ENCODE measurements at regions not wholly inside any gene's neighbourhood (a gene's known extent, or its start where the extent isn't known, plus 50 kb on each side); places are given as distances from the start of the nearest gene placed in this dataset.

GRCh38 chr17:73877962-73878361, 233.7 kb upstream of the SDK2 start:
- Histone ChIP-seq H2AFZ (ENCODE audit: low read length) (no peak overlapping the region), H3K4me2 (ENCODE audit: insufficient read depth in 1 of 2, low read depth in 2 of 2, low read length in 2 of 2) (no peak overlapping the region), H2BK15ac (ENCODE audit: low read length) (no peak overlapping the region), H4K5ac (ENCODE audit: insufficient read length, low read depth, low read length) (no peak overlapping the region), H4K91ac (replicated peaks; ENCODE audit: insufficient read length, low read length) (no peak overlapping the region), H2BK120ac (replicated peaks; ENCODE audit: low read depth, low read length) (no peak overlapping the region), H2BK5ac (ENCODE audit: low read depth, low read length) (no peak overlapping the region), H3K79me1 (ENCODE audit: low read depth, low read length) (no peaks in the 10 kb centered on the region), H3K4ac (replicated peaks; ENCODE audit: insufficient read length, low read depth, low read length) (no peak overlapping the region), H3K23me2 (ENCODE audit: low read depth, low read length) (no peaks in the 10 kb centered on the region; the same call in 1 of the 2 replicates), H3K23ac (ENCODE audit: insufficient read length) (no peak overlapping the region), H3K9me3 (ENCODE audit: insufficient read depth in 2 of 2, low read depth in 1 of 2, low read length in 1 of 2) (no peaks in the 10 kb centered on the region), H3K79me2 (ENCODE audit: control insufficient read depth in 1 of 2, insufficient read depth in 2 of 2, low read length in 2 of 2) (no peaks in the 10 kb centered on the region), H2AK5ac (ENCODE audit: low read depth, low read length) (no peak overlapping the region), H4K8ac (ENCODE audit: extremely low read depth, insufficient read depth, low read length) (no peak overlapping the region), H3K4me1 (replicated peaks in 1 of 4; ENCODE audit: control insufficient read depth in 3 of 4, insufficient read depth in 4 of 4, low read length in 3 of 4) (no peaks in the 10 kb centered on the region), H4K20me1 (replicated peaks in 1 of 2; ENCODE audit: control insufficient read depth in 1 of 2, insufficient read depth in 2 of 2, low read length in 2 of 2) (no peaks in the 10 kb centered on the region), H2BK12ac (ENCODE audit: low read depth, low read length) (no peak overlapping the region), H3K9ac (replicated peaks in 1 of 4; ENCODE audit: extremely low read depth in 1 of 4, low read depth in 3 of 4, low read length in 3 of 4) (no peak overlapping the region), H3K14ac (ENCODE audit: insufficient read length) (no peak overlapping the region), H3K27me3 (replicated peaks in 1 of 4; ENCODE audit: control insufficient read depth in 3 of 4, extremely low read depth in 1 of 4, insufficient read depth in 3 of 4, low read length in 3 of 4) (no peaks in the 10 kb centered on the region), H3K56ac (replicated peaks; ENCODE audit: insufficient read length, low read depth, low read length) (no peak overlapping the region), H3K27ac (ENCODE audit: low read depth, low read length) (no peak overlapping the region), H3K4me3 (ENCODE audit: extremely low read depth in 1 of 4, insufficient read depth in 2 of 4, low read depth in 3 of 4, low read length in 4 of 4) (no peak overlapping the region), H2BK20ac (ENCODE audit: low read length) (no peak overlapping the region), H3K36me3 (ENCODE audit: control insufficient read depth in 2 of 4, insufficient read depth in 4 of 4, low read length in 3 of 4) (no peaks in the 10 kb centered on the region), H3K18ac (ENCODE audit: extremely low read depth, low read length) (no peak overlapping the region)
- CTCF ChIA-PET (ENCODE audit: partially characterized antibody): interaction anchor here (1.0 kb wide), 1 partner anchor 33 kb away, joined by 3 read pairs; no protein-coding TSS in a partner anchor
- FAIRE-seq (no peak), DNase-seq (ENCODE audit: low read depth in 1 of 2, low spot score in 2 of 2) (no peak)
- POLR2A ChIA-PET (ENCODE audit: partially characterized antibody): interaction anchor here (1.0 kb wide), 1 partner anchor 74 kb away, joined by 3 read pairs; no protein-coding TSS in a partner anchor
- TF ChIP-seq RXRA (IDR thresholded peaks at IDR 0.05; ENCODE audit: insufficient read depth, low read depth, low read length): no peak
- WGBS, 2 experiments (ENCODE audit: extremely low coverage in 1 of 2, insufficient coverage in 1 of 2, insufficient read length in 1 of 2, insufficient replicate concordance in 2 of 2, low coverage in 1 of 2, low lambda C conversion rate in 2 of 2, missing lambda C conversion rate in 1 of 2): 88% methylated on average over 6 of the region's 9 CpGs; no CpG with 5 or more reads in 1 of the 2 experiments
